GM12878 (cell line): ENCODE measurements at regions not wholly inside any gene's neighbourhood (a gene's known extent, or its start where the extent isn't known, plus 50 kb on each side); places are given as distances from the start of the nearest gene placed in this dataset.
A peak's percentile ranks its signal among the peaks of the same experiment; 100 is the strongest.

Experiments
- ATAC-seq: fragments of 200-7000 bp; cut with Tn5 transposase; 3 replicates; pipeline ENCODE4 v1.9.1; 2020; ENCODE audit warnings: mild to moderate bottlenecking, moderate library complexity
- BruUV-seq: library from RNA; stranded (reverse); fragments of 400-500 nt; replicated peaks from 2 replicates; lab custom pipeline; 2021; lab: Mats Ljungman, UMichigan
- CTCF ChIA-PET: fragments of 300-600 bp; sonication (Branson Sonifier 250); formaldehyde crosslinking; extraction: SDS; loops from one replicate; lab custom pipeline; 2021; ENCODE audit warnings: inconsistent platforms; lab: Yijun Ruan, JAX
- POLR2A ChIA-PET: fragments of 350-600 bp; formaldehyde crosslinking; extraction: SDS; loops from one replicate; lab custom pipeline; 2021; ENCODE audit warnings: inconsistent platforms; lab: Charles Lee
- RAD21 ChIA-PET: fragments of 300-600 bp; sonication (Branson Sonifier 250); formaldehyde crosslinking; loops from one replicate; lab custom pipeline; 2023; ENCODE audit warnings: antibody characterized with exemption; ENCODE audit not compliant: unreplicated experiment; lab: Charles Lee
- SMC1A ChIA-PET: fragments of 300-600 bp; sonication (Branson Sonifier 250); formaldehyde crosslinking; loops from one replicate; lab custom pipeline; 2023; ENCODE audit not compliant: unreplicated experiment, uncharacterized antibody; lab: Charles Lee
- DNase-seq: peaks from one replicate; pipeline ENCODE4 v3.0.0-alpha.2; 2011; ENCODE audit warnings: low read depth, low spot score
- FAIRE-seq: peaks from 3 replicates; lab custom pipeline; 2011; peaks lifted over from hg19 to GRCh38; lab: Jason Lieb, UNC
- H2AFZ ChIP-seq: 2 replicates; pipeline ENCODE4 v1.6.0; 2011; ENCODE audit warnings: low read depth, low read length, control low read depth; ENCODE audit not compliant: control insufficient read depth
- H3K27ac ChIP-seq: 2 replicates; pipeline ENCODE4 v1.5.1; 2011; ENCODE audit warnings: control low read depth; ENCODE audit not compliant: control insufficient read depth, insufficient read depth
- H3K27me3 ChIP-seq, 2 experiments: replicated peaks in 1 of 2; 2 replicates each; pipeline versions ENCODE4 v1.6.0 to v1.6.1; 2011; ENCODE audit warnings: low read length in 1 of 2; ENCODE audit not compliant: control insufficient read depth in 2 of 2, insufficient read depth in 2 of 2
- H3K36me3 ChIP-seq, 2 experiments: 2 replicates each; pipeline ENCODE4 v1.5.1; 2011; ENCODE audit warnings: low read length in 1 of 2; ENCODE audit not compliant: control insufficient read depth in 2 of 2, insufficient read depth in 2 of 2
- H3K4me1 ChIP-seq: 2 replicates; pipeline ENCODE4 v1.6.1; 2011; ENCODE audit warnings: mild to moderate bottlenecking, low read length, moderate library complexity, mixed read lengths; ENCODE audit not compliant: control insufficient read depth, insufficient read depth
- H3K4me2 ChIP-seq: 2 replicates; pipeline ENCODE4 v1.6.0; 2011; ENCODE audit warnings: control low read depth; ENCODE audit not compliant: control insufficient read depth, insufficient read depth
- H3K4me3 ChIP-seq: fragments of 200-600 bp; sonication (generic); 2 replicates; pipeline ENCODE4 v1.5.1; 2016
- H3K79me2 ChIP-seq: 2 replicates; pipeline ENCODE4 v1.6.0; 2011; ENCODE audit warnings: low read length; ENCODE audit not compliant: control insufficient read depth, insufficient read depth
- H3K9ac ChIP-seq: 2 replicates; pipeline ENCODE4 v1.8.0; 2011; ENCODE audit warnings: low read length, control low read depth, mixed read lengths; ENCODE audit not compliant: control insufficient read depth, insufficient read depth
- H3K9me3 ChIP-seq: replicated peaks from 3 replicates; pipeline ENCODE4 v1.5.1; 2011; ENCODE audit warnings: mild to moderate bottlenecking, low read length; ENCODE audit not compliant: control insufficient read depth, insufficient read depth
- H4K20me1 ChIP-seq: 2 replicates; pipeline ENCODE4 v1.6.0; 2011; ENCODE audit not compliant: control insufficient read depth, insufficient read depth
- FOXK2 ChIP-seq: fragments of 450-650 bp; IDR thresholded peaks from 2 replicates; pipeline ENCODE4 v1.6.1; 2017; ENCODE audit warnings: mild to moderate bottlenecking, moderate library complexity
- FOXM1 ChIP-seq: IDR thresholded peaks from 2 replicates; pipeline ENCODE4 v1.6.1; 2012; ENCODE audit warnings: low read depth, mild to moderate bottlenecking, inconsistent platforms, low read length, moderate library complexity
- HCFC1 ChIP-seq: fragments of 150-350 bp; IDR thresholded peaks from 2 replicates; pipeline ENCODE4 v1.6.1; 2014; ENCODE audit warnings: low read length
- MTA3 ChIP-seq: IDR thresholded peaks from 2 replicates; pipeline ENCODE4 v1.6.1; 2012; ENCODE audit warnings: low read length, inconsistent platforms, borderline replicate concordance
- NBN ChIP-seq: fragments of 450-650 bp; IDR thresholded peaks from 2 replicates; pipeline ENCODE4 v1.6.1; 2016
- POLR2A ChIP-seq: IDR thresholded peaks from 2 replicates; pipeline ENCODE4 v1.6.1; 2011; ENCODE audit warnings: low read depth, mild to moderate bottlenecking, low read length
- RELA ChIP-seq: fragments of 450-650 bp; IDR thresholded peaks from 2 replicates; pipeline ENCODE4 v1.8.0; 2014; ENCODE audit warnings: borderline replicate concordance; ENCODE audit not compliant: partially characterized antibody
- STAT1 ChIP-seq: fragments of 450-650 bp; conservative IDR thresholded peaks from 2 replicates; pipeline ENCODE4 v1.6.1; 2014; ENCODE audit warnings: antibody characterized with exemption, mild to moderate bottlenecking
- TCF7 ChIP-seq: IDR thresholded peaks from 2 replicates; pipeline ENCODE4 v1.6.1; 2014; ENCODE audit warnings: antibody characterized with exemption, borderline replicate concordance
- WGBS: methylation state at CpG from one replicate; pipeline ENCODE4 v1.1.6; 2016; ENCODE audit warnings: low lambda C conversion rate; ENCODE audit not compliant: insufficient replicate concordance, insufficient coverage; ENCODE audit errors: missing lambda C conversion rate; 5-methylcytosine and 5-hydroxymethylcytosine counted together
- in situ Hi-C: fragments of 300-500 bp; cut with MboI; formaldehyde crosslinking; loops from 9 replicates; pipeline ENCODE4 v1.14.3; 2018; ENCODE audit warnings: mixed read lengths
- intact Hi-C: fragments of 100-400 bp; cut with micrococcal nuclease; formaldehyde crosslinking; loops from one replicate; pipeline ENCODE4 v1.14.2; 2022; ENCODE audit not compliant: unreplicated experiment

GRCh38 chr1:157371221-157371620 is 181.1 kb downstream of the FCRL5 start:
- POLR2A ChIA-PET: no interaction called here
- in situ Hi-C loops: no loop called here
- Histone ChIP-seq H4K20me1 (no peaks in the 10 kb centered on the region), H3K27ac (no peak overlapping the region), H2AFZ (no peak overlapping the region), H3K79me2 (no peaks in the 10 kb centered on the region)
- no TSS peak for BruUV-seq
- no peak for TF ChIP-seq HCFC1
- TF ChIP-seq POLR2A: no peak
- no peak for TF ChIP-seq RELA
- no peak for TF ChIP-seq MTA3
- TF ChIP-seq TCF7: no peak
- TF ChIP-seq FOXM1: no peak
- TF ChIP-seq, all 136 proteins: peak for 0
- Histone ChIP-seq H3K27me3 (no peaks in the 10 kb centered on the region), H3K9me3 (no peaks in the 10 kb centered on the region), H3K4me1 (no peaks in the 10 kb centered on the region), H3K9ac (no peak overlapping the region), H3K36me3 (no peaks in the 10 kb centered on the region), H3K4me2 (no peak overlapping the region), H3K4me3 (no peak overlapping the region)
- no peak for DNase-seq
- ChIA-PET RAD21 (interaction anchor here (0.7 to 2.2 kb wide), 13 partner anchors 11 to 320 kb away, joined by 3 to 23 read pairs (median 4); no protein-coding TSS in a partner anchor), SMC1A (interaction anchor here (0.6 to 3.3 kb wide), 17 partner anchors 10 to 209 kb away, joined by 3 to 38 read pairs (median 5); no protein-coding TSS in a partner anchor), CTCF (interaction anchor here (0.6 to 4.1 kb wide), 35 partner anchors 9 to 754 kb away, joined by 3 to 94 read pairs (median 5); no protein-coding TSS in a partner anchor)
- no peak for FAIRE-seq
- intact Hi-C loops: loop anchor here (5.0 to 10.0 kb wide), 3 partner anchors 179 to 404 kb away; partner anchors contain the start of gene FCRL2
- ATAC-seq: no peak

GRCh38 chr1:157370698-157371097 is 181.6 kb downstream of the FCRL5 start:
- no peak overlapping the region for H3K4me3 ChIP-seq
- no peaks in the 10 kb centered on the region for H3K4me1 ChIP-seq
- FAIRE-seq (no peak), DNase-seq (no peak), ATAC-seq (peak; percentile 20; the same call in 2 of the 3 replicates)
- no peaks in the 10 kb centered on the region for H4K20me1 ChIP-seq
- BruUV-seq: no TSS peak
- ChIA-PET POLR2A (no interaction called here), RAD21 (interaction anchor here (0.7 to 2.2 kb wide), 20 partner anchors 10 to 320 kb away, joined by 3 to 23 read pairs (median 4); no protein-coding TSS in a partner anchor), CTCF (interaction anchor here (0.6 to 4.1 kb wide), 55 partner anchors 9 to 754 kb away, joined by 3 to 94 read pairs (median 4); no protein-coding TSS in a partner anchor), SMC1A (interaction anchor here (0.6 to 3.3 kb wide), 24 partner anchors 8 to 210 kb away, joined by 3 to 38 read pairs (median 5); no protein-coding TSS in a partner anchor)
- H3K36me3 ChIP-seq: no peaks in the 10 kb centered on the region
- no peak overlapping the region for H2AFZ ChIP-seq
- H3K9me3 ChIP-seq: no peaks in the 10 kb centered on the region
- H3K4me2 ChIP-seq: no peak overlapping the region
- no peaks in the 10 kb centered on the region for H3K79me2 ChIP-seq
- H3K9ac ChIP-seq: no peak overlapping the region
- intact Hi-C loops (loop anchor here (5.0 to 10.0 kb wide), 3 partner anchors 178 to 404 kb away; partner anchors contain the start of gene FCRL2), in situ Hi-C loops (no loop called here)
- 7% methylated on average over 5 of the region's 5 CpGs for WGBS
- no peaks in the 10 kb centered on the region for H3K27me3 ChIP-seq
- no peak overlapping the region for H3K27ac ChIP-seq
- TF ChIP-seq STAT1 (no peak), NBN (no peak), FOXK2 (no peak)
